Peyer's patch (tissue), 4 donors: ENCODE measurements at regions not wholly inside any gene's neighbourhood (a gene's known extent, or its start where the extent isn't known, plus 50 kb on each side); places are given as distances from the start of the nearest gene placed in this dataset.

Experiments
- DNase-seq, 3 donors: peaks; one replicate each; pipeline ENCODE4 v3.0.0-alpha.2; 2017 to 2019
- H3K27ac ChIP-seq, 4 donors: fragments of 200-600 bp; sonication (generic); one replicate each; pipeline ENCODE4 v1.5.1; 2016 to 2019
- H3K27me3 ChIP-seq, 2 donors: fragments of 200-600 bp; sonication (generic); one replicate each; pipeline ENCODE4 v1.5.1; 2019
- H3K36me3 ChIP-seq, 3 donors: fragments of 200-600 bp; sonication (generic); one replicate each; pipeline ENCODE4 v1.5.1; 2016 to 2019
- H3K4me1 ChIP-seq, 4 donors: fragments of 200-600 bp; sonication (generic); one replicate each; pipeline ENCODE4 v1.5.1; 2016 to 2019
- H3K4me3 ChIP-seq, 4 donors: fragments of 200-600 bp; sonication (generic); 1 replicate in 3 of 4; 2 replicates in 1 of 4; pipeline ENCODE4 v1.5.1; 2016 to 2019; ENCODE audit warnings: mild to moderate bottlenecking in 1 of 4
- H3K9me3 ChIP-seq, 4 donors: fragments of 200-600 bp; sonication (generic); one replicate each; pipeline ENCODE4 v1.5.1; 2016 to 2019; ENCODE audit warnings: mild to moderate bottlenecking in 1 of 4
- POLR2A ChIP-seq, 2 donors: fragments of 450-650 bp; IDR thresholded peaks; one replicate each; pipeline ENCODE4 v1.5.1; 2017; ENCODE audit warnings: antibody characterized with exemption in 2 of 2, mild to moderate bottlenecking in 2 of 2, moderate library complexity in 2 of 2
- TF ChIP-seq, protein P1 (sequence below), 6 experiments: fragments of 450-650 bp in 4 of 6; fragments of 200-600 bp in 2 of 6; sonication (generic) in 1 of 6; IDR thresholded peaks; one replicate each; pipeline ENCODE4 v1.5.1; 2017 to 2019; ENCODE audit warnings: antibody characterized with exemption in 6 of 6, mild to moderate bottlenecking in 3 of 6, moderate library complexity in 1 of 6

DNA sequence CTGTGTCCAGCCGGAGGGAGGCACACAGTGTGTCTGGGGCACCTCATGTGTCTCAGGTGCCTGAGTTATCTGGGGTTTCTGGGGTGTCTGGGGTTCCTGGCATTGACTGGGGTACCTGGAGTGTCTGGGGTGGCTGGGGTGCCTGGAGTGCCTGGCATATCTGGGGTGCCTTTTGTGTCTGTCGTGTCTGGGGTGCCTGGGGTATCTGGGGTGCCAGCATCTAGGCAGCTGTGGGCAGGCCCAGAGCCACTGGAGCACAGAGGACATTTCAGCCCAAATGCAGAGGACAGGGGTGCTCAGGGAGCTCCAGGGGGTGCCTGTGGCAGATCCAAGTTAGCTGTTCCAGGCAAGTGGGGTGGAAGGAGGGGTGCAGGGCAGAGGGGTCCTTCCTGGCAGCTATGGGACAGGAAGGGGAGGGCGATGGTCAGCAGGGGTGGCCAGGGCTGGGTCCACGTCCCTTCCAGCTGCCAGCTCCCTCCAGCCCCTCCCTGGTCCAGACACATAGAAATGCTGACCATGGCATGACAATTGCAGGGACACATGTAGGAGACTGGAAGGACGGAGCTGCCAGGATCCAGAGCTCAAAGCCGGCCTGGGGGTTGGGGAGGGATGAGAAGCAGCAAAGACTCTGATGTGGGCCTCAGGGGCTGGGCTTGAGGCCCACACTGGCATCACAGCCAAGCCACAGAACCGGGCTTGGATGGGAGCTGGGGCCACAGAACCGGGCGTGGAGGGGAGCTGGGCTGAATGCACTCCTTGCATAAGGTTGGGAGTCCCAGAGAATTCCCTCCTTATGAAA lies 133.0 kb downstream of the BRD1 start:
- Histone ChIP-seq H3K9me3 (no peaks in the 10 kb centered on the region), H3K27me3 (no peaks in the 10 kb centered on the region), H3K36me3 (no peaks in the 10 kb centered on the region), H3K27ac (no peak overlapping the region), H3K4me3 (no peak overlapping the region), H3K4me1 (no peaks in the 10 kb centered on the region)
- DNase-seq: no peak
- TF ChIP-seq POLR2A (IDR thresholded peaks at IDR 0.05): no peak
- TF ChIP-seq, protein P1, sequence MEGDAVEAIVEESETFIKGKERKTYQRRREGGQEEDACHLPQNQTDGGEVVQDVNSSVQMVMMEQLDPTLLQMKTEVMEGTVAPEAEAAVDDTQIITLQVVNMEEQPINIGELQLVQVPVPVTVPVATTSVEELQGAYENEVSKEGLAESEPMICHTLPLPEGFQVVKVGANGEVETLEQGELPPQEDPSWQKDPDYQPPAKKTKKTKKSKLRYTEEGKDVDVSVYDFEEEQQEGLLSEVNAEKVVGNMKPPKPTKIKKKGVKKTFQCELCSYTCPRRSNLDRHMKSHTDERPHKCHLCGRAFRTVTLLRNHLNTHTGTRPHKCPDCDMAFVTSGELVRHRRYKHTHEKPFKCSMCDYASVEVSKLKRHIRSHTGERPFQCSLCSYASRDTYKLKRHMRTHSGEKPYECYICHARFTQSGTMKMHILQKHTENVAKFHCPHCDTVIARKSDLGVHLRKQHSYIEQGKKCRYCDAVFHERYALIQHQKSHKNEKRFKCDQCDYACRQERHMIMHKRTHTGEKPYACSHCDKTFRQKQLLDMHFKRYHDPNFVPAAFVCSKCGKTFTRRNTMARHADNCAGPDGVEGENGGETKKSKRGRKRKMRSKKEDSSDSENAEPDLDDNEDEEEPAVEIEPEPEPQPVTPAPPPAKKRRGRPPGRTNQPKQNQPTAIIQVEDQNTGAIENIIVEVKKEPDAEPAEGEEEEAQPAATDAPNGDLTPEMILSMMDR (IDR thresholded peaks at IDR 0.05): no peak

DNA sequence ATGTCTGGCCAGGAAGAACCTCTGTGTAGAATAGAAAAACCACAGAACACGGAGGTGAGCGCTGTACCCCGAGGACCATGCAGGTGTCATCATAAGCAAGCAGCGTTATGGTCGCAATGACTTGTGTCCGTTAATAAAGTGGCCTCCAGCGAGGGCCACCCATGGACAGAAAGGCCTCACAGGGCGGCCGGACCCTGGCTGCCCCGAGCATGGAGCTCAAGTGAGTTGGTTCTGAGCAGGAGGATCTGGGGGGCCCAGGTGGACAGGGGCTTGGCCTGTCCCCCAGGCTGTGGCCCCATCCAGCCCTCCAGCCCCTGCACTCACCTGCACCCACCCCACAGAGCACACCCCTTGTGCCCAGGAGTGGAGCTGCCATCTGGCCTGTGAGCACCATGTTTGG lies 133.8 kb downstream of the BRD1 start:
- H3K4me1 ChIP-seq: no peaks in the 10 kb centered on the region
- no peak overlapping the region for H3K4me3 ChIP-seq
- H3K36me3 ChIP-seq: no peaks in the 10 kb centered on the region
- H3K27me3 ChIP-seq: no peaks in the 10 kb centered on the region
- H3K27ac ChIP-seq: no peak overlapping the region
- TF ChIP-seq, protein P1 (IDR thresholded peaks at IDR 0.05): no peak
- no peak for TF ChIP-seq POLR2A (IDR thresholded peaks at IDR 0.05)
- no peak for DNase-seq
- no peaks in the 10 kb centered on the region for H3K9me3 ChIP-seq

DNA sequence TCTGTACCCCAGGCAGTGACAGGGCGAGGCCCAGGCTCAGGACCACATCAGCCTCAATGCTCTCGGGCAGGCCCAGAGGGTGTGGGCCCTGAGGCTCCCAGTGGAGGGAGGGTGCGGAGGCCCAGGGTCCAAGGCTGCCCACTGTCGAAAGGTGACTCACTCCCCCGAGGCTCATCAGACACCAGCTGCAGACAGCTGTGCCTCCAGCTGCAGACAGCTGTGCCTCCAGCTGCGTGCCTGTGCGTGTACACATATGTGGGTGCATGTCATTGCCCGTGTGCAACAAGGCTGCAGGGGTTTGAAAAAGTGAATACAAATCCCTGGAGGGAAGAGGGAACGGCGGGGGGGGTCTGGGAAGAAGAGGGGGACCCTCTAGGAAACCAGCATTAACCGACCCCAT lies 134.3 kb downstream of the BRD1 start:
- TF ChIP-seq, protein P1 (IDR thresholded peaks at IDR 0.05): no peak
- no peak for TF ChIP-seq POLR2A (IDR thresholded peaks at IDR 0.05)
- Histone ChIP-seq H3K27ac (no peak overlapping the region), H3K4me3 (no peak overlapping the region), H3K4me1 (no peaks in the 10 kb centered on the region), H3K36me3 (no peaks in the 10 kb centered on the region), H3K27me3 (no peaks in the 10 kb centered on the region), H3K9me3 (no peaks in the 10 kb centered on the region)
- no peak for DNase-seq

DNA sequence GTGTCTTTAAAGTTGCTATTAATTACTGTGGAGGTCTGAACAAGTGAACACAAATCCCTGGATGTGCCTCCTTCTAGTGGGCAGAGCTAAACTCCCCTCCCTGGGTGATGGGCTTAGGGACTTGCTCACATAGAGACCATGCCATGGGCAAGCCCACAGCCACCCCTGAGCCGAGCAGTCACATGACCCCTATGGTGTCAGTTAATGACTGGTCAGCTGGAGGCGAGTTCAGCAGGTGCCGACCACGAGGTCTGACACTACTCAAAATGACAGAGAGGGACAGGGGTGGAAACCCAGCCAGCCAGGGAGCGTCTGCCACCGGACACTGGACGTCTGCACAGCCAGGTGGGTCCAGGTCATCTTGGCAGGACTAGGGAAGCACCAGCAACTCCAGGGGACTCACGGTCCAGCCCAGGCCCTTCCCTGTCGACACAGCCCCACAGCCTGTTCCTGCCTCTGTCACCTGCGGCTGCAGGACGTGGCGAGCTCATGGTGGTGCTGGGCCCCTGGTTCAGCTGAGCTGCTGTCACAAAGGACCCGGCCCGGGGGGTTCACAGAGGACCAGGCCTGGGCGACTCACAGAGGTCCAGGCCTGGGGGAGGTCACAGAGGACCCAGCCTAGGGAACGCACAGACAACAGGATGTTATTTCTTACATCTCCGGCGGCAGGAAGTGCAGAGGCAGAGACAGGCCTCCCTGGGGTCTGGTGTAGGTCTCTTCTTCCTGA lies 135.0 kb downstream of the BRD1 start:
- Histone ChIP-seq H3K9me3 (no peaks in the 10 kb centered on the region), H3K27ac (no peak overlapping the region), H3K36me3 (no peaks in the 10 kb centered on the region), H3K4me3 (no peak overlapping the region), H3K27me3 (no peaks in the 10 kb centered on the region), H3K4me1 (no peaks in the 10 kb centered on the region)
- TF ChIP-seq, protein P1 (IDR thresholded peaks at IDR 0.05): no peak
- TF ChIP-seq POLR2A (IDR thresholded peaks at IDR 0.05): no peak
- DNase-seq: no peak

DNA sequence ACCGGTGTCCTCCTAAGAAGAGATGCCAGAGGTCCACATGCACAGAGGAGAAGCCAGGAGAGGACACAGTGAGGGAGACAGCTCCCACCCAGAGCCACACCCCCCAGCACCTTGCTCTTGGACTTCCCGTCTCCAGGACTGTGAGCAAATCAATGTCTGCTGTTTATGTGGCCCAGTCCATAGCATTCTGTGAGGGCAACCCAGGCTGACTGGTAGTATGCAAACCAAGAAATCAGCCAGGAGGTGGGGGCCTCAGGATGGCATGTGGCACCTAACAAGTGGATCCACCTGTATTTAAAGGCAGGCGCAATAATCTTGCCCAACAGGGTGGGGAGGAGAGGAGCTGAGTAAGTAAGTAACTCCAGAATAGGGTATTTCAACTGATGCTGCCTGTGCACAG lies 136.4 kb downstream of the BRD1 start:
- TF ChIP-seq POLR2A (IDR thresholded peaks at IDR 0.05): no peak
- TF ChIP-seq, protein P1 (IDR thresholded peaks at IDR 0.05): no peak
- Histone ChIP-seq H3K27ac (no peak overlapping the region), H3K9me3 (no peaks in the 10 kb centered on the region), H3K36me3 (no peaks in the 10 kb centered on the region), H3K4me3 (no peak overlapping the region), H3K4me1 (no peaks in the 10 kb centered on the region), H3K27me3 (no peaks in the 10 kb centered on the region)
- DNase-seq: no peak
